GM13976 (cell line): ENCODE measurements at regions not wholly inside any gene's neighbourhood (a gene's known extent, or its start where the extent isn't known, plus 50 kb on each side); places are given as distances from the start of the nearest gene placed in this dataset.
"Not testable (repeated sequence)": the region's sequence is repeated elsewhere in the genome, so short reads cannot be mapped to it uniquely, and the experiment has no call there.

Experiments used
- DNase-seq: peaks from one replicate; pipeline ENCODE4 v3.0.0; 2012; ENCODE audit warnings: low spot score
- in situ Hi-C: fragments of 300-500 bp; cut with MboI; formaldehyde crosslinking; loops from one replicate; pipeline ENCODE4 v1.12.0; 2022; ENCODE audit warnings: low sequenced_read_pairs, mixed read lengths, inconsistent platforms; ENCODE audit not compliant: unreplicated experiment

DNA sequence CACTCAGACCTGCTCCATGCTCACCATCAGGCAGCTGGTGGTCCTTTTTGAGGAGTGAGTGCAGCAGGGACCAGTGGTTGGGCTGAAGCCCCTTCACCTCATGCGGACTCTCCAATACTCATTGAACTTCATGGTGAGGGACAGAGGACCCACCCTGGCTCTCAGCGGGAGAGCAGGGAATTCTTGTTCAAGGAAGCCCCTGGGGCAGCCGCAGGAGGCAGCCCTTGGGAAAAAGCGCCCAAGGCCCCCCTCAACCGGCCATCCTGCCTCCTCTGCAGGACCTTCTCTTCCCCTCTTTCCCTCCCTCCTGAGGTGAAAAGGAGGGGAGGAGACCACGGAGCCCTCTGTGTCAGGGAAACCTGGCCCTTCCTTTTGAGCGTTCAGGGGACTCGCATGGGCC, 4510.9 kb upstream of the OR11H1 start:
- DNase-seq, in situ Hi-C loops: not testable (repeated sequence)

DNA sequence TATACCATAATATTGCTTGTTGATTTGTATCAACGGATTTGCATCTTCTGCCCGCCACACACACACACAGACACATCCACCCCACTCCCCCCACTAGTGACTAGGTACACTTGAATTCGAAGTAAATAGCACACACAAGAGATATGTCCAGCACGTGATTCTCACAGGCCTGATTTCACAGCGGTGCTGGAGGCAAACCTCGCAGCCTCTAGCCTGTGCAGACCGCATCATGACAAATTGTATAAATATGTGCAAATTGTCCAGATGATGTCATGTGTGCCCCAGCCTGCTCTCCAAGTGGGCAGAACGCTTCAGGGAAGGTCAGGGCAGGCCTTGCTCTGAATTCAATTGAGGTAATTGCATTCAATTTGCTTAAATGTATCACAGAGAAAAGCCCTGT, 4507.5 kb upstream of the OR11H1 start:
- DNase-seq, in situ Hi-C loops: not testable (repeated sequence)

DNA sequence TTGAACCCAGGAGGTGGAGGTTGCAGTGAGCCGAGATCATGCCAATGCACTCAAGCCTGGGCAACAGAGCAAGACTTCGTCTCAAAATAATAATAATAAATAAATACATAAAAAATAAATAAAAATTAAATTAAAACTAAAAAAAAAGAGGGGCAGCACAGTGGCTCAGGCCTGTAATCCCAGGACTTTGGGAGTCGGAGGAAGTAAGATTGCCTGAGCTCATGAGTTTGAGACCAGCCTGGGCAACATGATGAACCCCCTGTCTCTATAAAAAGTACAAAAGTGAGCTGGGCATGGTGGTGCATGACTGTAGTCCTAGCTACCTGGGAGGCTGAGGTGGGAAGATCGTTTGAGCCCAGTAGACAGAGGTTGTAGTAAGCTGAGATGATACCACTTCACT, 4501.5 kb upstream of the OR11H1 start:
- in situ Hi-C loops, result not testable (repeated sequence)

DNA sequence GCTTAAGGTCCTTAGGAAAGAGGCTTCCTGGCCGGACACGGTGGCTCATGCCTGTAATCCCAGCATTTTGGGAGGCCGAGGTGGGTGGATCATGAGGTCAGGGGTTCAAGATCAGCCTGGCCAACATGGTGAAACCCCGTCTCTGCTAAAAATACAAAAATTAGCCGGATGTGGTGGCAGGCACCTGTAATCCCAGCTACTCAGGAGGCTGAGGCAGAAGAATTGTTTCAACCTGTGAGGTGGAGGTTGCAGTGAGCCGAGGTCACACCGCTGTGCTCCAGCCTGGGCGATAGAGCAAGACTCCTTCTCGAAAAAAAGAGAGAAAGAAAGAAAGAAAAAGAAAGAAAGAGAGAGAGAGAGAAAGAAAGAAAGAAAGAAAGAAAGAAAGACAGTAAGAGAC, 4500.9 kb upstream of the OR11H1 start:
- in situ Hi-C loops, DNase-seq: not testable (repeated sequence)

More for the DNA sequence above, 4501.5 kb upstream of the OR11H1 start:
- not testable (repeated sequence) for DNase-seq

DNA sequence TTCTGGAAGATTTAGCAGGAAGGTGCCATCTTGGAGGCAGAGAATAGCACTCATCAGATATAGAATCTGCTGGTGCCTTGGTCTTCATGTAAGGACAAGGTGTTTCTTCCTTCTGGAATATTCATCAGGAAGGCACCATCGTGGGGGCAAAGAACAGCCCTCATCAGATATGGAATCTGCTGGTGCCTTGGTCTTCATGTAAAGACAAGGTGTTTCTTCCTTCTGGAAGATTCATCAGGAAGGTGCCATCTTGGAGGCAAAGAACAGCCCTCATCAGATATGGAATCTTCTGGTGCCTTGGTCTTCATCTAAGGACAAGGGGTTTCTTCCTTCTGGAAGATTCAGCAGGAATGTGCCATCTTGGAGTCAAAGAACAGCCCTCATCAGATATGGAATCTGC, 4500.5 kb upstream of the OR11H1 start:
- in situ Hi-C loops, DNase-seq: not testable (repeated sequence)

DNA sequence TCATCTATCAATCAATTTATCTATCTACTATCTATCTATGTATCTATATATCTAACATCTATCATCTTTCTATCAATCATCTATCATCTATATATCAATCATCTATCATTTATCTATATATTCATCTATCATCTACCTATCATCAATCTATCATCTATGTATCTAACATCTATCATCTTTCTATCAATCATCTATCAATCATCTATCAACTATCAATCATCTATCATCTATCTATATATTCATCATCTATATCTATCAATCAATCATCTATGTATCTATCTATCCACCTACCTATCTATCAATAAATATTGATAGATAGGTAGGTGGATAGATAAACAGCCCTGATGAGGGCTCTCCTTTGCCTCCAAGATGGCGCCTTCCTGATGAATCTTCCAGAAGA, 4499.8 kb upstream of the OR11H1 start:
- in situ Hi-C loops, DNase-seq: not testable (repeated sequence)

DNA sequence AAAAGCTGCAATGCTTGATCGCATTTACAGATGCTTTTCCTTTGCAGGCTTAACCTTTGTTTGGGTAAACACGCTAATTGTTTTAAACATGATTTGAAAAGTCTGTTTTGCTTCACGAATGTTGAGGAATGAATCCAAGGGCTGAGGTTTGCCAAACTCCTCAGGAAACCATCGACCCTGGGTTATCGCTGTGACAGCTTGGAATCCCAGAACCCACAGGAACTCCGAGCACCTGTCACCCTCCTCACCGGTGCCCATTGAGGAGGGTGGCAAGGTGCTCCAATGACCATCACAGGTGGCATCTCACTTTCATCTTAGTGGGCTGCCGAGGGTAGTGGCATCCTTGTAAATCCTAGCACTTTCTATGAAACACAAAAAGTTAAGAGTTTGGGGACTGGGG, 4498.5 kb upstream of the OR11H1 start:
- DNase-seq, in situ Hi-C loops: not testable (repeated sequence)

DNA sequence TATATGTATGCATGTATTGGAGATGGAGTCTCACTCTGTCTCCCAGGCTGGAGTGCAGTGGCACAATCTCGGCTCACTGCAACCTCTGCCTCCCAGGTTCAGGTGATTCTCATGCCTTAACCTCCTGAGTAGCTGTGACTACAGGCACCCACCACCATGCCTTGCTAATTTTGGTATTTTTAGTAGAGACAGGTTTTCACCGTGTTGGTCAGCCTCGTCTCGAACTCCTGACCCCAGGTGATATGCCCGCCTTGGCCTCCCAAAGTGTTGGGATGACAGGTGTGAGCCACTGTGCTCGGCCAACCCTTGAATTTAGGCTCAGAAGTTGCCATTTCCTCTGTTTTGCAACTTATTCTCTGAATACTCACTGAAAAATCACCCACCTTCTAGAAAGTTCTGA, 4498.0 kb upstream of the OR11H1 start:
- in situ Hi-C loops, DNase-seq: not testable (repeated sequence)

DNA sequence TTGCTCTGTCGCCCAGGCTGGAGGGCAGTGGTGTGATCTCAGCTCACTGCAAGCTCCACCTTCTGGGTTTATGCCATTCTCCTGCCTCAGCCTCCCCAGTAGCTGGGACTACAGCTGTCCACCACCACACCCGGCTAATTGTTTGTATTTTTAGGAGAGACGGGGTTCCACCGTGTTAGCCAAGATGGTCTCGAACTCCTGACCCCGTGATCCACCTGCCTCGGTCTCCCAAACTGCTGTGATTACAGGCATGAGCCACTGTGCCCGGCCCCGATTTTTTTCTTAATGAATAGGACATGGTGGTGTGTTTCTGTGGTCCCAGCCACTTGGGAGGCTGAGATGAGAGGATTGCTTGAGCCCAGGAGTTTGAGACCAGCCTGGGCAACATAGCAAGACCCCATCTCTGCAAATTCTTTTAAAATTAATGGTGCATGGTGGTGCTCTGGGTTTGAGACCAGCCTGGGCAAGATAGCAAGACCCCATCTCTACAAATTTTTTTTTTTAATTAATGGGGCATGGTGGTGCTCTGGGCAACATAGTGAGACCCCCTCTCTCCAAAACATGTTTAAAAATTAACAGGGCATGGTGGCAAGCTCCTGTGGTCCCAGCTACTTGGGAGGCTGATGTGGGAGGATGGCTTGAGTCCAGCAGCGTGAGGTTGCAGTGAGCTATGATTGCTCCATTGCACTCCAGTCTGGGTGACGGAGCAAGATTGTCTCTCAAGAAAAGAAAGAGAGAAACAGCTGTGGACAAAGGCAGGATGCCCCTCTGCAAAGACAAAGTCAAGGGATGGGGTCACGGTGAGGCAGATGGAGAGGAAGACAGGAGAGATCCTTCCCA, 4497.2 kb upstream of the OR11H1 start:
- DNase-seq, in situ Hi-C loops: not testable (repeated sequence)

DNA sequence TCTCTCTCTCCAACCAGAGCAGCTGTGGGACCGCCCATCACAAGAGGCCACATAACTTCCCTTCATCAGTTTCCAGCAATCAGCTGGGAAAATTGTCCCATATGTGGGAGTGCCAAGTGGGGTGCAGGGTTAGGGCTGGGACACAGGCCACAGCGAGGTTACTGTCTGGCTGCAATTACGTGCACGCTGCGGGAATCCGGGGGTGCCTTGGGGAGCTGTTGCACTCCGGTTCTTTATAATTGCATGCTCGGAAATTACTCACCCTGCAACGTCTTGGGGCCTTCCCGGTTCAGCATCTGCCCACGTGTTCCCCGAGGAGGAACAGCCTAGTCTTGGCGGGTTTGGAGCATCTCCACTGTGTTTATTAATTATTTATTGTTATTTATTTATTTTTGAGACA, 4495.9 kb upstream of the OR11H1 start:
- in situ Hi-C loops, DNase-seq: not testable (repeated sequence)

DNA sequence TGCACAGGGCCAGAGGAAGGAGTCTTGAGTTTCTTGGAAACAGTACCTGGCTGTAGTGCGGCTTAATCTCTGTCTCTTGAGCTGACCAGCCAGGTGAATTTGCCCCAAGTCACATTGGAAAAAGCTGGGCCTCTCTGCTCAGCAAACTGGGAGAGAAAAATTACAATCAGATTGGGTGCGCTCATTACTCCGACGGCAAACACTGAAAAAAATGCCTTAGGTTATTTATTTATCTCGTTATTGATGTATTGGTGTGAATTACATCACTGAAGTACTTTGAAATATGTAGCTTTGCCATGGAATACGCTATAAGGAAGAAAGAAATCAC, 4493.4 kb upstream of the OR11H1 start:
- DNase-seq, in situ Hi-C loops: not testable (repeated sequence)

DNA sequence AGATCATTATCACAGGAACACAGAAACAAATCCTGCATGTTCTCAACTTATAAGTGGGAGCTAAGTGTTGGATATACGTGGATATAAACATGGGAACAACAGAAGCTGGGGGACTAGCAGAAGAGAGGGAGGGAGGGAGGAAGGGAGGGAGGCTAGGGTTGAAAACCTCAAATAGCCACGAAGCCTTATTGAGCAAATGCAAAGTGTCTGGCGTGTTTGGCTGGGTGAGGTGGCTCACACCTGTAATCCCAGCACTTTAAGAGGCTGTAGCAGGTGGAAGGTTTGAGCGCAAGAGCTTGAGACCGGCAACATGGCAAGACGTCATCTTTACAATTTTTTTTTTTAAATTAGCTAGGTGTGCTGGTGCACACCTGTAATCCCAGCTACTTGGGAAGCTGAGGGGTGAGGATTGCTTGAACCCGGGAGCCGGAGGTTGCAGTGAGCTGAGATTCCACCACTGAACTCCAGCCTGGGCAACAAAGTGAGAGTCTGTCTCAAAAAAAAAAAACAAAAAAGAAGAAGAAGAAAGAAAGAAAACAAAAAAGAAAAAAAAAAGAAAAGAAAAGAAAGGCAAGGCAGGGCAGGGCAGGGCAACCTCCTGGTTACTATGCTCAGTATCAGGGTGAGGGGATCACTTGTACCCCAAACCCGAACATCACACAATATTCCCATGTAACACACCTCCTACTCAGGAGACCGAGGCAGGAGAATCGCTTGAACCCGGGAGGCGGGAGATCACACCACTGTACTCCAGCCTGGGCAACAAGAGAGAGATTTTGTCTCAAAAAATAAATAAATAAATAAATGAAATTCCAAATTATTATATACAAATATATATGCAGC, 4492.7 kb upstream of the OR11H1 start:
- in situ Hi-C loops, DNase-seq: not testable (repeated sequence)

DNA sequence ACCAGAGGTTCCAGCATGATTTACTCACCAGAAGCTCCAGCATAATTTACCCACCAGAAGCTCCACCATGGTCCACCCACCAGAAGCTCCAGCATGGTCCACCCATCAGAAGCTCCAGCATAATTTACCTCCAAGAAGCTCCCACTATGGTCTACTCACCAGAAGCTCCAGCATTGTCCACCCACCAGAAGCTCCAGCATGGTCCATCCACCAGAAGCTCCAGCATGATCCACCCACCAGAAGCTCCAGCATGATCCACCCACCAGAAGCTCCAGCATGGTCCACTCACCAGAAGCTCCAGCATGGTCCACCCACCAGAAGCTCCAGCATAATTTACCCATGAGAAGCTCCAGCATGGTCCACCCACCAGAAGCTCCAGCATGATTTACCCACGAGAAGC, 4490.7 kb upstream of the OR11H1 start:
- DNase-seq, in situ Hi-C loops: not testable (repeated sequence)

DNA sequence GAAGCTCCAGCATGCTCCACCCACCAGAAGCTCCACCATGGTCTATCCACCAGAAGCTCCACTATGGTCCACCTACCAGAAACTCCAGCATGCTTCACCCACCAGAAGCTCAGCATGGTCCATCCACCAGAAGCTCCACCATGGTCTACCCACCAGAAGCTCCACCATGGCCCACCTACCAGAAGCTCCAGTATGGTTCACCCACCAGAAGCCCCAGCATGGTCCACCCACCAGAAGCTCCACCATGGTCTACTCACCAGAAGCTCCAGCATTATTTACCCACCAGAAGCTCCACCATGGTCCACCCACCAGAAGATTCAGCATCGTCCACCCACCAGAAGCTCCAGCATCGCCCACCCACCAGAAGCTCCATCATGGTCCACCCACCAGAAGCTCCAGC, 4490.2 kb upstream of the OR11H1 start:
- DNase-seq, in situ Hi-C loops: not testable (repeated sequence)

DNA sequence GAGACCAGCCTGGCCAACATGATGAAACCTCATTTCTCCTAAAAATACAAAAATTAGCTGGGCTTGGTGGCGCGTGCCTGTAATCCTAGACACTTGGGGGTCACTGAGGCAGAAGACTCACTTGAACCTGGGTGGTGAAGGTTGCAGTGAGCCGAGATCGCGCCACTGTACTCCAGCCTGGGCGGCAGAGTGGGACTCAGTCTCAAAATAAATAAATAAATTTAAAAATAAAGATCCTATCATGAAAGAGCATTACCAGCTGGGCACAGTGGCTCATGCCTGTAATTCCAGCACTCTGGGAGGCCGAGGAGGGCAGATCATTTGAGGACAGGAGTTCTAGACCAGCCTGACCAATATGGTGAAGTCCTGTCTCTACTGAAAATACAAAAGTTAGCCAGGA, 4489.2 kb upstream of the OR11H1 start:
- in situ Hi-C loops, DNase-seq: not testable (repeated sequence)

DNA sequence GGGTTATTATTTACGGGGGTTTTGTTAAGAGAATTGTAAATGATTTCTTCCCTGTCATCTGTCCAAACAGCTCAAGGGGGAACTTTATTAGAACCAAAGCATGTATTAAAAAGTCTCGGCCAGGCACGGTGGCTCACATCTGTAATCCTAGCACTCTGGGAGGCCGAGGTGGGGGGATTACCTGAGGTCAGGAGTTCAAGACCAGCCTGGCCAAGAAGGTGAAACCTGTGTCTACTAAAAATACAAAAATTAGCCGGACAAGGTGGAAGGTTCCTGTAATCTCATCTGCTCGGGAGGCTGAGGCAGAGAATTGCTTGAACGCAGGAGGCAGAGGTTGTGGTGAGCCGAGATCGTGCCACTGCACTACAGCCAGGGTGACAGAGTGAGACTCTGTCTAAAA, 4486.6 kb upstream of the OR11H1 start:
- DNase-seq, in situ Hi-C loops: not testable (repeated sequence)
